GM04503 (cell line): ENCODE measurements at regions not wholly inside any gene's neighbourhood (a gene's known extent, or its start where the extent isn't known, plus 50 kb on each side); places are given as distances from the start of the nearest gene placed in this dataset.
"Not testable (repeated sequence)": the region's sequence is repeated elsewhere in the genome, so short reads cannot be mapped to it uniquely, and the experiment has no call there.

Source experiments
- DNase-seq: peaks from one replicate; pipeline ENCODE4 v3.0.0-alpha.2; 2012; ENCODE audit warnings: low read depth

DNA sequence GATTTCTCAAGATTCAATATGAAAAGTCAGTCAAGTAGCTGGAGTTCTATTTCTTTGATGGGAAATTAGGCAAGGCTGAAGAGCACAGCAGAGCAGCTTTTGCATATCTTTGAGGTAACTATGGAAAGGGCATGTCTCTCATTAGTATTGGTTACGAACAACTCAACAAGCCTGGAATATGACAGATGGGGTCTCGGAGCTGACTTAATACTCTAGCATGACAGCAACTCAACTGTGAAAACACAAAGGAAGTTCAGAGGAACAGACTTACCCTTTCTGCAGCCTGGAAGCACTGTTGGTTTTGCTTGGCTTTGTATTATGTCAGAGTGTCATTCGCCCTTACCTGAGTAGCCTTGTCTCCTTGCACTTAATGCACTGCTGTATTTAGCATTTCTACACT lies 79.9 kb upstream of the AADAT start:
- no peak for DNase-seq

DNA sequence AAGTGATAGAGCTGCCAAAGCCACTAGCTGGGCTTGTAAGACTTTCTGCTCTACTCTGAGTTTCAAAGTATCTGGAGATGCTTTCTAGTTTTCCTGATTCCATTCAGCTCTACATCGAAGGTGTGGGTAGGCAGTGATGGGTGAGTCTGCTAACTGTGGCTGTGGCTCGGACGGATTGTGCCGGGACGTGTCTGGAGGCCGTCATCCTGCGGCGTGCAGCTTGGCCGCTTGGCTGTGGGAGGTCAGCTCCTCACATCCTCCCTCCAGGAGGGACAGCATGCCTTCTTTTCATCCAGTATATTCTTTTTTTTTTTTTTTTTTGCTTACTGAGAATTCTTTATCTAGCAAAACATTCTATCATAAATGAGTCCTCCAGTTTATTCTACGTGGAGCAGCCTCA lies 77.9 kb upstream of the AADAT start:
- DNase-seq, result no peak

GRCh38 chr4:170166193-170166592 lies 76.4 kb upstream of the AADAT start:
- not testable (repeated sequence) for DNase-seq

DNA sequence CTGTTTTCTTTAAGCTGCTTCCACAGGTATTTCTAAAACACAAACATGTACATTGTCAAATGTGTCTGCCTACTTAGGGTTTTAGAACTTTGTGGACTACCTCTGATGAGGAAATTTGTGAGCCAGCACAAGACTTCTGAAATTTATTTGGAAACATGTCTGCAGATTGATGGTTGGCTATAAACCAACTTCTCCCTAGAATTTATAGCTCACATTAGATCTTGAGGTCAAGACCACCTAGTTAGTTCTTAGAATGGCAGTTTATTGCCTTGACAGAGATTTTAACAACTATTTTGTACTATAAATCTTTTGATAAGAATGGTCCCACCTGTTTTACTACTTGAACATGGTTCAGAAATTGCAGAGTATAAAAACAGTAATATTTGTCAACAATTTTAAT lies 72.7 kb upstream of the AADAT start:
- DNase-seq, result no peak

- DNase-seq, result no peak
These were observed 67.9 kb upstream of the AADAT start for GRCh38 chr4:170157670-170158069.

DNA sequence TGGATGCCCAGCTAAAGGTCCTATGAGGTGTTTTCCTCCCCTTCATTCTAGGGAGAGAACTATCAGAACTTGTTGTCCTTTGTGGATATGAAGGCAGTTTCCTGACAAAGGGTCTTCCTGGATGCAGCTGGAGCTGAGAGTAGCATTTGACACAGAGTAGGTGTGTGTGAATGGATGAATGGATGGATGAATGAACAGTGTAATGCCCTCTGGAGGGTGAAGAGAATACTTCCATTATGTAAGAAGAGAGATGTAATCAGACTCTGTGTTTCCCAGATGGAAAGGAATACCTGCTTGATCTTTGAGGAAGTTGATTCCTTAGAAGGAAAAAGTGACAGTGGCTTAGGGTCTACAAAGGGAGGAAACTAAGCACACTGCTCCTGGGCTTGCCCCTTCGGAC lies 55.4 kb upstream of the AADAT start:
- DNase-seq, result no peak

GRCh38 chr4:170139764-170140163 lies 50.0 kb upstream of the AADAT start:
- no peak for DNase-seq
